GM13977 (cell line): ENCODE measurements at regions not wholly inside any gene's neighbourhood (a gene's known extent, or its start where the extent isn't known, plus 50 kb on each side); places are given as distances from the start of the nearest gene placed in this dataset.

Source experiments
- DNase-seq: peaks from one replicate; pipeline ENCODE4 v3.0.0; 2012; ENCODE audit warnings: low spot score
- CTCF ChIP-seq: IDR thresholded peaks from 2 replicates; pipeline ENCODE4 v1.5.1; 2012; ENCODE audit warnings: mild to moderate bottlenecking, control low read depth; ENCODE audit not compliant: insufficient read depth; ENCODE audit errors: extremely low read depth, missing control alignments
- in situ Hi-C: fragments of 300-500 bp; cut with MboI; formaldehyde crosslinking; loops from one replicate; pipeline ENCODE4 v1.12.0; 2022; ENCODE audit warnings: low sequenced_read_pairs, low pct_unique_long_range_greater_than_20kb, mixed read lengths, inconsistent platforms; ENCODE audit not compliant: unreplicated experiment

- no peak for DNase-seq
- TF ChIP-seq CTCF: no peak
- in situ Hi-C loops: no loop called here
These were observed 86.0 kb upstream of the SNTG2 start for GRCh38 chr2:864501-865106.

- in situ Hi-C loops: no loop called here
- DNase-seq: no peak
- TF ChIP-seq CTCF: no peak
These were observed 86.8 kb upstream of the SNTG2 start for GRCh38 chr2:863732-864450.

- in situ Hi-C loops: no loop called here
- DNase-seq: no peak
- TF ChIP-seq CTCF: no peak
These were observed 87.8 kb upstream of the SNTG2 start for GRCh38 chr2:862731-863466.

- in situ Hi-C loops: no loop called here
- no peak for DNase-seq
- TF ChIP-seq CTCF: no peak
These were observed 88.3 kb upstream of the SNTG2 start for GRCh38 chr2:862355-862687.

GRCh38 chr2:861655-862354, 88.8 kb upstream of the SNTG2 start:
- TF ChIP-seq CTCF: no peak
- DNase-seq: no peak
- in situ Hi-C loops: no loop called here

- no peak for DNase-seq
- in situ Hi-C loops: no loop called here
- no peak for TF ChIP-seq CTCF
These were observed 90.3 kb upstream of the SNTG2 start for GRCh38 chr2:860259-860855.
